ENCODE measurements at regions not wholly inside any gene's neighbourhood (a gene's known extent, or its start where the extent isn't known, plus 50 kb on each side); places are given as distances from the start of the nearest gene placed in this dataset.
A peak's percentile ranks its signal among the peaks of the same experiment; 100 is the strongest.

DNA sequence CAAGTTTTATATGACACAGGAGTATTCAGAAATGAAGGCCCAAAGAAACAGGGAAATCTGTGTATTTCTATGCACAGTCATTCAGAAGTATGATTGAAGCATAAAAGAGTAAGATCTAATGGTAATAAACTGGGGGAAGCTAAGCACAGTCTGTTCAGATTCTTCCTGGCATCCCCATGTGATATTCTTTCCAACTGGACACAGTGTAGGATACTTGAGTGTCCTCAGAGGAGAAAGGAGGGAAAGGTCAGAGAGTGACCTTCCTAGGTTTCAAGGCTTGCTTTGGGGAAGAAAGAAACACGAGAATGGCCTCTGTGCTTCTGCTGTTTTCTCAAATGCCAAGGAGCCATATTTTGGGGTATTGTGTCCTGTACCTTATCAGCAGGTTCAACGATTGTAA, 1798.4 kb upstream of the WWC1 start:
- Histone ChIP-seq H3K36me3 (replicated peaks in 1 of 2; ENCODE audit: control insufficient read depth in 1 of 2, insufficient read depth in 2 of 2, low read length in 2 of 2) (no peaks in the 10 kb centered on the region), H2AFZ (ENCODE audit: insufficient read depth, low read depth, low read length, poor library complexity, severe bottlenecking) (no peak overlapping the region), H3K27ac (ENCODE audit: low read depth in 1 of 2, low read length in 2 of 2) (no peak overlapping the region), H3K4me3 (replicated peaks in 1 of 3; ENCODE audit: low read depth in 2 of 3, low read length in 3 of 3) (no peak overlapping the region), H3K9me3 (replicated peaks in 1 of 2; ENCODE audit: control insufficient read depth in 1 of 2, insufficient read depth in 1 of 2, low read length in 2 of 2) (peaks cover 0 to 3% of the 10 kb centered on the region in 2 donors), H3K27me3 (ENCODE audit: control insufficient read depth in 2 of 2, insufficient read depth in 2 of 2, low read length in 2 of 2) (no peaks in the 10 kb centered on the region), H3K9ac (ENCODE audit: insufficient read depth, low read length, poor library complexity, severe bottlenecking) (no peak overlapping the region), H3K4me2 (replicated peaks; ENCODE audit: extremely low read depth, low read length, poor library complexity, severe bottlenecking) (no peak overlapping the region), H3K79me2 (ENCODE audit: insufficient read depth, low read length) (no peaks in the 10 kb centered on the region), H4K20me1 (ENCODE audit: insufficient read depth, low read length) (no peaks in the 10 kb centered on the region), H3K4me1 (ENCODE audit: control insufficient read depth in 1 of 2, insufficient read depth in 2 of 2, low read length in 2 of 2) (no peaks in the 10 kb centered on the region)
- H3K36me3 Mint-ChIP-seq, result no peaks in the 10 kb centered on the region
- intact Hi-C loops (cut with micrococcal nuclease), result no loop called here
- H3K27ac Mint-ChIP-seq, result no peak overlapping the region
- H3K27me3 Mint-ChIP-seq (ENCODE audit: low read depth in 3 of 3), result peaks cover 0 to 1% (median 0%) of the 10 kb centered on the region in 3 donors
- H3K4me3 Mint-ChIP-seq, result no peak overlapping the region
- TF ChIP-seq CTCF (IDR thresholded peaks at IDR 0.05), result no peak
- H3K4me1 Mint-ChIP-seq, result no peaks in the 10 kb centered on the region
- WGBS (ENCODE audit: insufficient coverage), result 50% methylated on average over 1 of the region's 2 CpGs
- DNase-seq, result no peak
- peaks cover 0 to 11% (median 3%) of the 10 kb centered on the region in 7 donors for H3K9me3 Mint-ChIP-seq

GRCh38 chr5:166493612-166494011, 1797.8 kb upstream of the WWC1 start:
- no peak for DNase-seq
- Histone ChIP-seq H3K4me1 (ENCODE audit: control insufficient read depth in 1 of 2, insufficient read depth in 2 of 2, low read length in 2 of 2) (no peaks in the 10 kb centered on the region), H4K20me1 (ENCODE audit: insufficient read depth, low read length) (no peaks in the 10 kb centered on the region), H3K9me3 (replicated peaks in 1 of 2; ENCODE audit: control insufficient read depth in 1 of 2, insufficient read depth in 1 of 2, low read length in 2 of 2) (peaks cover 0 to 3% of the 10 kb centered on the region in 2 donors), H3K27ac (ENCODE audit: low read depth in 1 of 2, low read length in 2 of 2) (no peak overlapping the region), H3K4me2 (replicated peaks; ENCODE audit: extremely low read depth, low read length, poor library complexity, severe bottlenecking) (no peak overlapping the region), H3K4me3 (replicated peaks in 1 of 3; ENCODE audit: low read depth in 2 of 3, low read length in 3 of 3) (no peak overlapping the region), H3K79me2 (ENCODE audit: insufficient read depth, low read length) (no peaks in the 10 kb centered on the region), H3K9ac (ENCODE audit: insufficient read depth, low read length, poor library complexity, severe bottlenecking) (no peak overlapping the region), H2AFZ (ENCODE audit: insufficient read depth, low read depth, low read length, poor library complexity, severe bottlenecking) (no peak overlapping the region), H3K36me3 (replicated peaks in 1 of 2; ENCODE audit: control insufficient read depth in 1 of 2, insufficient read depth in 2 of 2, low read length in 2 of 2) (no peaks in the 10 kb centered on the region), H3K27me3 (ENCODE audit: control insufficient read depth in 2 of 2, insufficient read depth in 2 of 2, low read length in 2 of 2) (no peaks in the 10 kb centered on the region)
- Mint-ChIP-seq H3K27ac (peak overlapping the region in 1 of 7 donors; percentile 43), H3K4me1 (no peaks in the 10 kb centered on the region), H3K4me3 (no peak overlapping the region), H3K27me3 (ENCODE audit: low read depth in 3 of 3) (peaks cover 0 to 1% (median 0%) of the 10 kb centered on the region in 3 donors), H3K9me3 (peaks cover 0 to 11% (median 3%) of the 10 kb centered on the region in 7 donors), H3K36me3 (no peaks in the 10 kb centered on the region)
- WGBS (ENCODE audit: insufficient coverage), result no CpG with 5 or more reads among the region's 7 CpGs
- TF ChIP-seq CTCF (IDR thresholded peaks at IDR 0.05), result no peak
- intact Hi-C loops (cut with micrococcal nuclease), result no loop called here

All from CD14-positive monocyte (primary cell).